ENCODE measurements at regions not wholly inside any gene's neighbourhood (a gene's known extent, or its start where the extent isn't known, plus 50 kb on each side); places are given as distances from the start of the nearest gene placed in this dataset.

GRCh38 chr1:239676522-239677273 is 290.3 kb downstream of the CHRM3 start:
- no peak for TF ChIP-seq CHD2 (IDR thresholded peaks at IDR 0.05; ENCODE audit: low read length, partially characterized antibody)
- no peak for TF ChIP-seq CHD4 (IDR thresholded peaks at IDR 0.05; ENCODE audit: borderline replicate concordance)

Measured in A549 (cell line).